ENCODE measurements at regions not wholly inside any gene's neighbourhood (a gene's known extent, or its start where the extent isn't known, plus 50 kb on each side); places are given as distances from the start of the nearest gene placed in this dataset.

DNA sequence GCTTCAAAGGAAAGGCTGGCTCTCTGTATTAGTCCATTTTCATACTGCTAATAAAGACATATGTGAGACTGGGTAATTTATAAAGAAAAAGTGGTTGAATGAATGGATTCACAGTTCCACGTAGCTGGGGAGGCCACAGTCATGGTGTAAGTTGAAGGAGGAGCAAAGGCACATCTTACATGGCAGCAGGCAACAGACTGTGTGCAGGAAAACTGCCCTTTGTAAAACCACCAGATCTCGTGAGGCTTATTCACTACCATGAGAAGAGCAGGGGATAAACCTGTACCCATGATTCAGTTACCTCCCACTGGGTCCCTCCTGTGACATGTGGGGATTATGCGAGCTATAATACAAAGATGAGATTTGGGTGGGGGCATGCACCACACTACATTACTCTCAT is 1486.6 kb downstream of the PCDH7 start:
- DNase-seq, result no peak

DNA sequence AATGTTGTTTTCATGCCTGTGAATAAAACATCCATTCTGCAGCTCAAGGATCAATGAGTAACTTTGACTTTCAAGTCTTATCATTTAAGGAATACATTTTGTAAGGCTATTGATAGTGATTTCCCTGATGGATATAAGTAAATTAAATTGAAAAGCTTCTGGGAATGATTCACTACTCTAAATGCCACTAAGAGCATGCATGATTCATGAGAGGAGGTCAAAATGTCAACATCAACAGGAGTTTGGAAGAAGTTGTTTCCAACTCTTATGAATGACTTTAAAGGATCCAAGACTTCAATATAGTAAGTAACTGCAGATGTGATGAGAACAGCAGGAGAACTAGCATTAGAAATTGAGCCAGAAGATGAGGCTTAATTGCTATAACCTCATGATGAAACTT is 1487.3 kb downstream of the PCDH7 start:
- no peak for DNase-seq

DNA sequence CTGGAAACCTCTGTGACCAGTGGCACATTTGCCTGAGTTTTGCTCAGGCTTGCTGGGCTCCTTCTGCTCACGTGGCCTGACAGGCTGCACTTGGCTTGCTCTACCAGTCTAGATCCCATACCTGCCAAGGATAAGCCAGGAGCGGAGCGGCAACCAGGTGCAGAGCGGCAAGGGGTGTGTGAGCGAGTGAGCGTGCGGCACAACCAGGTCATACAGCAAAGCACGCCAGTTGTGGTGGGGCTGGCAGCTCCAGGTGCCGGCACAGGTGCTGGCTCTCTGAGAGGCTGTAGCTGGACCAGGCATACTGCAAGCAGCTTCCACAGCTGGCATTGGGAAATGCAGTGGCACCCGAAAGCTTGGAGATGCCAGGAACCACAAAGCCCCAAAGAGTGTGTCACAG is 1495.1 kb downstream of the PCDH7 start:
- DNase-seq, result no peak

DNA sequence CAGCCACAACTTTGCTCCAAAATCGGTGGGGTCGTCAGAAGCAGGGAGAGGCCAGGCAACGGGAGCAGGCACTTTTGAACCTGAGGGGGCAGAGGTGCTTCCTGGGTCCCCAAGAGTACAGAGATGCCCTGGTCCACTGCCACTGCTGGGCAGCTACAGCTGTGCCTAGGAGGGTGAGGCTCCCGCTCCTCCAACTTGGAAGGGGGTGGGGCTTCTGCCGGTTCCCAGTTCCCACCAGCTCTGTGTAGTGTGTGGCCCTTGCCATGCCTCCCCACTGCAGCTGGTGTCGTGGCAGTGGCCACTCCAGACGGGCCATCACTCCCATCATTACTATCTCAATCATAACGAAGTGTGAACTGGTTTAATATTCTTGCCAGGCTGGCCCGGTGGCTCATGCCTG is 1496.3 kb downstream of the PCDH7 start:
- DNase-seq, result no peak

DNA sequence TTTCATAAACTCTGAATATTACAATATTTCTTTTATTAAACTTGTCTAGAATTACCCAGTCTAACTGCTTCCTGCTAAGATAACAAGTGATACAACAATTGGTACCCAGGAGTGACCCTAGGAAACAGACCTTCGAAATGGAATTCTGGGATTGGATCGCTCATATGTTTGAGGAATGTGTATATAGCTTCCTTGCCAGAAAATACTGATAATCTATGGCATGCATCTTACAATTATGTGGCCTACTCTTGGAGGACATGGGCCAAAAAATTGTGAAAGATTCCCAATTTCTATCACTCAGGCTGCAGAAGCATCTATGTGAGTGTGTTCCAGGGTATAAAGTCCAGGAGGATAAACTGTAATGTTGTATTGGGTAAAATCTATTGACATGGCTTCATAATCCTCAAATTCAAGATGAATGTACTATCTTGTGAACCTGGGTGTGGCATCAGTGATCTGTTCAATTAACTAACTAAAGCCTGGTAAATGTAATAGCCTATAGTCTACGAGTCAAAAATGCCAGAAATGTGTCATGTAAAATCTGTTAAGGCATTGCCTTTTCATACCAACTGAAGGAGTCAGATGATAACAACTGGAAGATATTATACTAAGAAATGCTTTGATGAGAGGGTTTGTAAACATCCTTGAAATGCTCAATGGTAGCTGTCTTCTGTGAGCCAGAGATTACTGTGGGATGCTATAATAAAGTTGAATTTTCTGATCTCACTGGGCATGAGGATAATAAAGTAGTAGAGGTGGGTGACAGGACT is 1499.3 kb downstream of the PCDH7 start:
- no peak for DNase-seq

DNA sequence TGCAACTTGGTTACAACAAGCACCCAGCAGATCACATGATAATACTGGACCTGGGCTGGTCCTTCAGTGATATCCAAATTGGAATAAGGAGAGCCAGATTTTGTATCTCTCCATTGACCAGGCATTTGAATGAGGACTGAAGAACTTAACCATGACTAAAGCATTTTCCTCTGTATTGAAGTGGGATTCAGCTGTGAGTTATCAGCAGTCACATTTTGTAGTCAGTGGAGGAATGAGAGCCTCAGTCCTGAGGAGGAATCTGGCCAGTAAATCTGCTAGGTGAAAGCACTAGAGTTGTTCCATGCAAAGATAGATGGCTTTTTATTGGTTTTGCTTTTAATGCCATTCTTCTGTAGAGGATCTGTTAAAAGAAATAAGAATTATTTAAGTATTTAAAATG is 1506.0 kb downstream of the PCDH7 start:
- DNase-seq, result no peak

DNA sequence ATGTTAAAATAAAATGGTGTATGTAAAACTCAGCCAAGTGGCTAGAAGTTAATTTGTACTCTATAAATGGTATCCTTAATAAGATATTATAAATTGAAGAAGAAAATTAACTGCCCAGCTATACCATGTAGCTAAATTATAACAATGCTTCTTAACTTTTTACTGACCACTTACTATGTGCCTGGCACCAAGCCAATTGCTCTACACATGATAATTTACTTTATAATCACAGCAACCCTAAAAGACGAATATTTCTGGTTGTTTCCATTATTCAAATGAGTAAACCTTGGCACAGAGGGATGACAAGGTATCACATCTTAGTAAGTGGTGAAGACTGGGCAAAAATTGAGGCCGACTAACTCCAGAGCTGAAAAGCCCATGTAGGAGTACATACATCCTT is 1506.6 kb downstream of the PCDH7 start:
- no peak for DNase-seq

DNA sequence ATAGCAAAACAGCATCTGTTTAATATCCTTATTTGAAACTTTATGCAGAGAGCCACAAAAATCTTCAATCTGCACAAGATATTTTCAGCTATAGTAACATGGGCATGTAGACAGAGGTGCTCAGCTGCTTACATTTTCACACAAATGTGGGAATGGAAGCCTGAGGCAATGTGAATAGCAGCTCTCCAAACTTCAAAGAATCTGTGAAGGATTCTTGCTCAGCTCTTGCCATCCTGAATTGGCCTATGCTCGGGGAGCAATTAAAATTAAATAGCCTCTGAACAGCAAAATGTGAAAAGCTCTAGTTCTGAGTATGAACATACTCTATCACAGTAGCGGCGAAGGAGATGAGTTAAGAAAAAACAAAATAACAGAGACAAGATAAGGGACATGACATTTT is 1523.8 kb downstream of the PCDH7 start:
- DNase-seq, result no peak

DNA sequence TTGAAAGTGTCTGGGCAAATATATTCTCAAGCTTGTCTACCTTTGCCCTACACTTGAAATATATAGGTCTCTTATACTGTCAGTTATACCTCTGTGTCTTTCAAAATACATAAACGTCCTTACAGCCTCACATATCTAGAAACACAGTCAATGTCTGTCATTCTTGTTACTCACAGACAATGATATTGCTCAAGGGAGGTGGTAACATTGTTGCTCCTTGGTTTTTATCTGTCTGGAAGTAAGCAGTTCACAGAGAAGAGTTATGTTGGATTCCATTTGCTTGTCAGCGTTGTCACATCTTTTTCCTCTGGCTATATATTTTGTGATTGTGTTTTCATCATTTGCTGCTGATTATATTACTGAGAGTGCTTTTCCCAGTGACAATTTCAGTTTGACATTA is 1528.9 kb downstream of the PCDH7 start:
- no peak for DNase-seq

DNA sequence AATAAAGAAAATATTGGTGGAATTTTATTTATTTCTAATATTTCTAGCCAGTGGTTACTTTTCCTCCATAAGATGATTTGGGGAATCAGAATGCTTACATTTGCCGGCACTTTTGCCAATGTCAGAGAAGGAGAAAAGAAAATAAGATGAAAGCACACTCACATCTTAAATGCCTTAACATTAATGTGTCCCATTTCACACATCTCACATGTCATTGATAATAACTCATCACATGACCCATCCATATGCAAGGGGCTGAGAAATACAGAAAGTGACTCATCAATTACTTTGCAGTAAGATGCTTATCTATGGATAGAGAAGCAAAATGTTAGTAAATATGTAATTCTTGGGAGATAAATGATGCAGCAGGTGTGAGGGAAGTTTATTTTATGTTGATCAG is 1531.0 kb downstream of the PCDH7 start:
- no peak for DNase-seq

DNA sequence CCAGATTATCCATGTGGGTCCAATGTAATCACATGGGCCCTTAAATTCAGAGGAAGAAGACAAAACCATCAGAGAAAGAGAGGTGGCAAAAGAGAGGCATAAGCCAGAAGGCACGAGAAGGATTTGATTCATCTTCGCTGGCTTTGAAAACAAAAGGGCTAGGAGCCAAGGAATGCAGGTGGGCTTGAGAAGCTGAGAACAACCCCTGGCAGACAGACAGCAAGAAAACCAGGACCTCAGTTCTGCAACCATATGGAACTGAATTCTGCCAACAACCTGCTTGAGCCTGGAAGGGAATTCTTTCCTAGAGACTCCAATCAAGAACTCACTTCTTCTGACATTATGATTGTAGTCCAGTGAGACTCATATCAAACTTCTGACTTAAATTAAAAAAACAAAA is 1531.8 kb downstream of the PCDH7 start:
- no peak for DNase-seq

DNA sequence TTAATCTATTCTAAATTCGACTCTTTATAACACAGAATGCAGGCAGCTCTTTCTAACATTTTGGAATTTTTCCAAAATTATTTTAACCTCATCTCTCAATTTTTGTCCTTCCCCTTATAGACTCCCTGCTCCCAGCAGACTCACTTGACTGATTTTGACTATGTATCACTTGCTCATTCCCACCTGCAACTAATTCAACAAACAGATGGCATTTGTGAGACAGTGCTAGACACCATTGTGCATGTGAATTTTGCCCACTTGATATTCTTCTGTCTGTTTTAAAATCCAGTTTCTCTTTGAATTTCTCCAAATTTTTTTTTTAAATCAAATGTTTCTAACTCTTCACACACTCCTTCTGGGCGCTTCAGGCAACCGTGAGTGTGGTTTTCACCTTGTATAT is 1534.0 kb downstream of the PCDH7 start:
- DNase-seq, result no peak

DNA sequence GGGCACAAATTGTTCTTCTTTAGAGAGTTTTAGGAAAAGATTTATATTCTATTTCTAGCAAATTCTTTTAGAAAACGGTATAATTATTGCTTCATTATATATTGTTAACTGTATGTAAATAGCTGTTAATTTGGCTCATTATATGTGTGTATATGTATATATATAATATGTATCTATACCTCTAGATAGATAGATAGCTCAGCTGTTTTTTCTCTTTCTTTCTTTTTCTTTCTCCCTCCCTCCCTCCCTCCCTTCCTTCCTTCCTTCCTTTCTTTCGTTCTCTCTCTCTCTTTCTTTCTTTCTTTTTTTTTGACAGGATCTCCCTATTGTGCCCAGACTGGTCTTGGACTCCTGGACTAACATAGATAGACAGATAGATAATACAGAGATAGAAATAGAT is 1538.8 kb downstream of the PCDH7 start:
- no peak for DNase-seq

DNA sequence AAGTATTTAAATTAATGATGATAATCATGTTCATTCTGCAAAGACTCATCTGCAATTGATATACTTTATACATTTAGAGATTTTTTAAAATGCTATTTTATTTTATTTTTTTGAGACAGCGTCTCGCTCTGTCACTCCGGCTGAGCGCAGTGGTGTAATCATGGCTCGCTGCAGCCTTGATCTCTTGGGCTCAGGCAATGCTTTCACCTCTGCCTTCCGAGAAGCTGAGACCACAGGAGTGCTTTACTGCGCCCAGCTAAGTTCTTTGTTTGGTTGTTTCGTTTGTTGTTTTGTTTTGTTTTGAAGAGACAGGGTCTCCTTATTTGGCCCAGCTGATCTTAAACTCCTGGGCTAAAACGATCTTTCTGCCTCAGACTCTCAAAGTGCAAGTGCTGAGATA is 1541.0 kb downstream of the PCDH7 start:
- DNase-seq, result no peak

DNA sequence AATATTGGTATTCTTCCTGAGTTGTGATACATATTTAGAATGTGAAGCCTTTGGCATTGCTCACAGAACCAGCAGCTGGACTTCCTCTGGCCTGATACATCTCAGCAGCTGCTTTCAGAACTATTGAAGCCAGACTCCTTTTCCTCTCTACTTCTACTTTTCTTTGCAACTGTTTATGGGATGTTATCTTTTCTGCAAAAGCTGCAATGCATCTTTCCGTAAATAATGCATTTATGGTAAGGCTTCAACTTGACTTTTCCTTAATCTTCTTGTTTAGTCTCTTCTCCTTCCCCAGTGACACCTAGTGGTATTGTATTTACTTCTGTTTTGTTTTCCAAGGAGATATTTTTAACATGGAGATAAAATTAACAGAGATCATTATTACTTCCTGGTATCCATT is 1548.7 kb downstream of the PCDH7 start:
- DNase-seq, result no peak

DNA sequence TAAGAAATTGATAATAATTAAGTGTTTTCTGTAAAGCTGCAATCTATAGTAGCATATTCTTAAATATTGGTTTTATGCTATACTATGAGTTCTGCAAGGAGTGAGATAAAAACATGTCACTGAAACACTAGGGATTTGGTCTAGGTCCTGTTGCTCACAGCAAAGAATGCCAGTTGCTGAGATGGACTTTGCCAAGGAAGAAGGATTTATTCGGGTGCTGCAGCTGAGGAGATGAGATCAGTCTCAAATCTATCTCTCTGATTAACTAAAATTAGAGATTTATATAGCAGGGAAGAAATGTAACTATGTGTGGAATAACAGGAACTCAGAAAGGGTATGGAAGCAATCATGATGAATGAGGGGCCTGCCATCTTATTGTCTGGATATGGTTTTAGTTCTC is 1569.9 kb downstream of the PCDH7 start:
- no peak for DNase-seq

DNA sequence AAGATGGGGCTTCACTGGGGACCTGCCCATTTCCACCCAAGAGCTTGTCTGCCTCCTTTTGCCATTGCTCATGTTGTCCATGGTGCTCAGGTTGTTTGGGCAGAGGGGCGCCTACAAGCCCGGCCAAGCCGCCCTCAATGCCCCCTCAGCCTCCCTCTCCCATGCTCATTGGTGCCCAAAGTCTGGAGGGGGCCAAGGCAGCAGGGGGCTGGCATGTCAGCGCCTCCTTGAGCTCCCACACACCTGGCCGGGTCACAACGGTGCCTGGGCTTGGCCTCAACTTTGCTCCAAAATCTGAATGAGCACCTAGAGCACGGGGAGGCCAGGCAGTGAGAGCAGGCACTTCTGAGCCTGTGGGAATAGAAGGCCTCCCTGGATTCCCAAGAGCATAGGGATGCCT is 1598.8 kb downstream of the PCDH7 start:
- no peak for DNase-seq

DNA sequence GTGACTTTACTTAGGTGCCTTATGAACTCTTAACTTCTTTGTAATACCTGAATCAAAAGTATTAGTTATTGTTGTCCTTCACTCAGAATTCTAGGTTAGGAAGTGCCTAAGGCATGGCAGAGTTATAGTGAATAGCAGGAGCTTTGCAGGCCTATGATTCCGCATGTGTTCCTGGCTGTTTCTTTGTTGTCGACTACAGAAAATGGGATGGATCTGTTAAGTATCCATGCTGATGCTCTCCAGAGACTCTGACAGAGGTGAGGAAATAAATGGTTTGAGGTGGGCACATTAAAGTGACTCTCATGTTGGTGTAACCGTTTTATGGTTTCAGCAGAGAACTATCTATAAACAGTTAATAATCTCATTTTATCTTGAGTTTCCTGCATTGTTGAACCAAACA is 1601.3 kb downstream of the PCDH7 start:
- DNase-seq, result no peak

DNA sequence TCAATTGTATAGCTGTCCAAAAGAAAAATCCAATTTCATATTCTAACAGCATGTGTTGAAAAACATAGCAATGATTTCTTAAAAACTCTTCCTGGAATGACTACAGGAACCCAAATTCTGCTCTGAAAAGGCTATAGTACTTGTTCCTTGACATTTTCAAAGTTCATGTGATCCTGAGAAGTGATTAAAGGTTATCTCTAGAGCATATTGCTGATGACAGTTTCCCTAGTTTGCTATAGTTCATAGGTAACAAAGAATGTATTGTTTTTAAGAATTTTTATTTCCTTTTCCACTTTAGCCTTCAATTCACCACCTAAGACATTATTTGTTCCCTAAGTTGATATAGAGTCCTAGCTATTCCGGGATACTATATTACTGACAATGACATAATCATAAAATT is 1614.6 kb downstream of the PCDH7 start:
- no peak for DNase-seq

DNA sequence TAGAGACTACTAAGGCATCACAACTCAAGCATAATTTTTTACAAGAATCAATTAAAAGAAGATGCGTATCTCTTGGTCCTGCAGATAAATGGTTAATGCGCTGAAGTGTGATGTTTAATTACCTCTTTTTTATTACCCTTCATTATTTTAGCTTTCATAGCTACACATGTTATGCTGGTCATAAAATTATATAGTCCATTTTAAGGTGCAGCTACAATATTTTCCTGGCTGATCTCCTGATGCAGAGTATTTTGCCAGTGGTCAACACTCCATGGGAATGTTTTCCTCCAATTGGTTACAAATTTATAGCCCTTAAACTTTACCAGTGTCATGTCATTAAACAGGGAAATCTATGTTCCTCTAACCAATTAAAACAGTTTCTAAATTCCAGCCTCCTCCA is 1617.2 kb downstream of the PCDH7 start:
- no peak for DNase-seq

DNA sequence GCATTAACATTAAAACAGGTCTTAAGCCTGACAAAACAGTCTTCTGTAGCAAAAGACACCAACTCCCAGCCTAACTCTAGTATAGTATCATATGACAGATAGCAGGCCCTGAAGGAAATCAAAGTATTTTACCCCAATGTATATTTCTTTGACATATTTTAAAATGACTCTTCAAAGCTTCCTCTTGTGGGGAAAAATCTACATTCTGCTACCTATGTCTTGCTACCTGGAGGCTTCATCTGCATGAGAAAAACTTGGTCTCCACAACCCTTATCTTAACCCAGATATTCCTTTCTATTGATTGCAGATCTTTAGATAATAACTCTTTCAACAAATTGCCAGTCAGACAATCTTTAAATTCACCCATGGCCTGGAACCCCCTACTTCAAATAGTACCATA is 1620.4 kb downstream of the PCDH7 start:
- no peak for DNase-seq

DNA sequence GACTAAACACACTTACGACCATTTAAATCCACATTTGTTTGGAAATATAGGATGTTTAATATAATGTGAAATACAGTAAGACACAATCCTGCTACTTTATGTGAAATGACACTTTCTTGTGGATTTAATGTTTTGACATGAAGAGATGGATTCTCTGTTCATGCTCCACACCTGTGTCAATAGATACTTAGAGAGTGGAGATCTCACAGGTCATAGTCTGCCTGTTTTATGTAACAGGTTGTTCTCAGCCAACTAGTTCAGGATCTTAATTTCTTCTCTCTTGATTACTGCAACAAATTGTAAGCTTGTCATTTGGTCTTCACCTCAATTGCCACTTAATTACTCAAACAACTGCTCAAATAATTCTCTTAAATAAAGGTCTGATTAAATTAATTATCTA is 1621.2 kb downstream of the PCDH7 start:
- no peak for DNase-seq

DNA sequence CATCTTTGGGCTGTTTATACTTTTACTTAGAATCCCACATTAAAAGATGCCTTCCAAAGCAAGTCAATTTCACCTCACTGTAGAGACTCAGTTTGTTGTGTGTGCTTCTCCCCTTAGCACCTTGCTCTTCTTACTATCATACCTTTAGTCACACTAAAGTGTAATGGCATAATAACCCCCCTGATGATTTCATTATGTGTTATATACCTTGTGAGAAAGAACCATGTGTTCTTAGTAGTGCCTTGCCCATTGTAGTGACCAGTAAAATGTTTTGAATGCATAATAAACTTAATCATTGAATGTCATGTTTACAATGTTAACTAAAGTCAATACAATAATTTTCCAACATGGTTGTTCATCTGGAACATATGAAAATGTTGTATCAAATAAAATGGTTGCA is 1621.9 kb downstream of the PCDH7 start:
- no peak for DNase-seq

DNA sequence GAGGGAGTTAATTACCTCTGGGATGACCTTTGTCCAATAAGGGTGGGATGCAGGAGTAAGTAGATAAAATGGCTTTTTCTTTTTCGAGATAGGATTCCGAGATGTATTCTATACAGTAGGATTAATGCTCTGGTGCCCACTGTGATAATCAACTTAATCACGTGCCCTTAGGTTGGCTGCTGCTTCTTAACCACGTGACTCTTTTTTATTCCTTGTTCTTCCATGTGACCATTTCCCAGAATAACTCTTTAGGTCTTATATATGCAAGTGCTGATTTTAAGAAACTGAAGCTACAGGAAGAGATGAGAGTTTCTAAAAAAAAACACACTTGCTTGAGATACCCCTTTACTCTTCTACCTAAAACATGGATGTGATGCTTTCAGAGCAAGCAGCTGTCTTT is 1628.9 kb downstream of the PCDH7 start:
- DNase-seq, result no peak

DNA sequence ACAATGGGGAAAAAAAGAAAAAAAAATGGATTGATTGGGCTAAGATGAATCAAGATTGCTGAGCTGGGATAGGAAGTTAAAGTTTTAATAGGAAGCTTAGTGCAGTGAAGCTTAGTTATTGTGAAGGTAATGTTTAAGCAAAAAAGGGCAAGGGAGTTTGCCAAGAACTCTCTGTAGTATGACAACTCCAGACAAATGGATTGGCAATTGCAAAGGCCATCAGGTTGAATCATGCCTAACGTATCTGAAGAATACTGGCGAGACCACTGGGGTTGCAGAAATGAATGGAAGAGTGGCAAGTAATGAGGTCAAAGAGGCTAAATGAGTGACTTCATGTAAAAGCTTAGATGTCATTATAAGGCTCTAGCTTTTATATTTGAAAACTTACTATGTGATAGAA is 1654.0 kb downstream of the PCDH7 start:
- DNase-seq, result no peak

DNA sequence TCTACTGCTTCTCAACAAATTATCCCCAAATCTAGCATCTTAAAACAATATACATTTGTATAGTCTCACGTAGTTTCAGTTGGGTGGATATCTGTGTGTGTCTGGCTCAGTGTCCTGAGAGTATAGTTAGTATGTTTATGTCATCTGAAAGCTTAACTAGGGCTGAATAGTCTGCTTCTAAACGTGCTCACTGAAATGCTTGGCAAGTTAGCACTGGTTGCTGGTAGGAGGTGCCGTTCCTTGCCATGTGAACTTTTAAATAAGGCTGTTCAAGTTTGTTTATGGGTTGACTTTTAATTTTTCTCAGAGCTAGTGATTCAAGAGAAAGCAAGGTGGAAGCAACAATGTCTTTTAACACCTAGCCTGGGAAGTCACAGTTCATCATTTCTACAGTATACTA is 1673.6 kb downstream of the PCDH7 start:
- no peak for DNase-seq

Measured in CD4-positive, alpha-beta T cell treated with Interleukin-17A for 1 hour (primary cell).